OCI-LY3 (cell line): ENCODE measurements at regions not wholly inside any gene's neighbourhood (a gene's known extent, or its start where the extent isn't known, plus 50 kb on each side); places are given as distances from the start of the nearest gene placed in this dataset.

Experiments
- EZH2phosphoT487 ChIP-seq: fragments of 200-600 bp; shearing (Covaris generic); IDR thresholded peaks from 2 replicates; pipeline ENCODE4 v1.6.1; 2018; ENCODE audit warnings: antibody characterized with exemption, mixed run types, low read depth
- TF ChIP-seq, protein P1 (sequence below): fragments of 200-600, 300-600 bp; sonication (generic); IDR thresholded peaks from 2 replicates; pipeline ENCODE4 v1.5.1; 2014; ENCODE audit warnings: antibody characterized with exemption, low read length, low read depth

DNA sequence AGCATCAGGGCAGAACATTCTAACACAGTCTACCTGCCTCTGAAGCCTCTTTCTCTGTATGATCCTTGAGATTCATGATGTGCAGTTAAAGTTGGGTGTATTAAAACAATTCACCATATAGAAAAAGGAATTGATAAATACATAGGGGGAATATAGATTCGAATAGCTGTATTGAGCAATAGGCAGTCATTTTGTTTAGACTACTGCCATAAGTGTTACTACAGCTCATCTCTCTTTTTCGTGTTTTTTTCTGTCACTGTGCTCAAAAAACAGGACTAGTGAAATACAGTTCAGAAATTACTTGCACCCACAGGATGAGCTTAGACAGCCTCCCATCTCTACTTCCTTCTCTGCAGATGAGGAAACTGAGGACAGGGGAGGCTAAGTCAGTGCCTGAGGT lies 144.6 kb upstream of the FBN2 start:
- TF ChIP-seq, protein P1, sequence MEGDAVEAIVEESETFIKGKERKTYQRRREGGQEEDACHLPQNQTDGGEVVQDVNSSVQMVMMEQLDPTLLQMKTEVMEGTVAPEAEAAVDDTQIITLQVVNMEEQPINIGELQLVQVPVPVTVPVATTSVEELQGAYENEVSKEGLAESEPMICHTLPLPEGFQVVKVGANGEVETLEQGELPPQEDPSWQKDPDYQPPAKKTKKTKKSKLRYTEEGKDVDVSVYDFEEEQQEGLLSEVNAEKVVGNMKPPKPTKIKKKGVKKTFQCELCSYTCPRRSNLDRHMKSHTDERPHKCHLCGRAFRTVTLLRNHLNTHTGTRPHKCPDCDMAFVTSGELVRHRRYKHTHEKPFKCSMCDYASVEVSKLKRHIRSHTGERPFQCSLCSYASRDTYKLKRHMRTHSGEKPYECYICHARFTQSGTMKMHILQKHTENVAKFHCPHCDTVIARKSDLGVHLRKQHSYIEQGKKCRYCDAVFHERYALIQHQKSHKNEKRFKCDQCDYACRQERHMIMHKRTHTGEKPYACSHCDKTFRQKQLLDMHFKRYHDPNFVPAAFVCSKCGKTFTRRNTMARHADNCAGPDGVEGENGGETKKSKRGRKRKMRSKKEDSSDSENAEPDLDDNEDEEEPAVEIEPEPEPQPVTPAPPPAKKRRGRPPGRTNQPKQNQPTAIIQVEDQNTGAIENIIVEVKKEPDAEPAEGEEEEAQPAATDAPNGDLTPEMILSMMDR, result no peak
- no peak for TF ChIP-seq EZH2phosphoT487
